Adrenal gland (tissue), 9 donors: ENCODE measurements at regions not wholly inside any gene's neighbourhood (a gene's known extent, or its start where the extent isn't known, plus 50 kb on each side); places are given as distances from the start of the nearest gene placed in this dataset.

ENCODE experiments used
- DNase-seq, 7 donors: peaks; one replicate each; pipeline ENCODE4 v3.0.0-alpha.2; 2019 to 2020
- H3K27ac ChIP-seq, 5 donors: fragments of 200-600 bp; sonication (generic) in 4 of 5; 1 replicate in 3 of 5; 2 replicates in 2 of 5; pipeline versions ENCODE4 v1.5.1 to v1.8.0; 2016 to 2020; ENCODE audit warnings: mild to moderate bottlenecking in 1 of 5
- H3K27me3 ChIP-seq: fragments of 200-600 bp; 2 replicates; pipeline ENCODE4 v1.8.0; 2021
- H3K36me3 ChIP-seq, 2 donors: fragments of 200-600 bp; replicated peaks in 1 of 2; 1 replicate in 1 of 2; 2 replicates in 1 of 2; pipeline versions ENCODE4 v1.5.1 to v1.8.0; 2018 to 2022
- H3K4me1 ChIP-seq, 2 donors: fragments of 200-600 bp; replicated peaks in 1 of 2; 1 replicate in 1 of 2; 2 replicates in 1 of 2; pipeline versions ENCODE4 v1.5.1 to v1.8.0; 2018 to 2021
- H3K4me3 ChIP-seq, 4 donors: fragments of 200-600 bp; sonication (generic) in 3 of 4; one replicate each; pipeline ENCODE4 v1.5.1; 2016 to 2018
- H3K9me3 ChIP-seq, 3 donors: fragments of 200-600 bp; sonication (generic) in 1 of 3; replicated peaks in 1 of 3; 1 replicate in 2 of 3; 2 replicates in 1 of 3; pipeline versions ENCODE4 v1.5.1 to v1.8.0; 2016 to 2021
- CTCF ChIP-seq, 6 experiments: fragments of 450-650 bp in 4 of 6; fragments of 200-600 bp in 2 of 6; sonication (generic) in 1 of 6; IDR thresholded peaks; 1 replicate in 5 of 6; 2 replicates in 1 of 6; pipeline versions ENCODE4 v1.5.1 to v1.8.0; 2016 to 2021; ENCODE audit warnings: antibody characterized with exemption in 6 of 6, mild to moderate bottlenecking in 2 of 6, moderate library complexity in 1 of 6
- POLR2A ChIP-seq, 2 donors: fragments of 450-650 bp; IDR thresholded peaks; one replicate each; pipeline ENCODE4 v1.6.1; 2017; ENCODE audit warnings: antibody characterized with exemption in 2 of 2, mild to moderate bottlenecking in 2 of 2, moderate library complexity in 1 of 2
- WGBS, 4 donors: extraction: QIAGEN DNeasy Blood & Tissue Kit in 2 of 4; methylation state at CpG; one replicate each; pipeline versions ENCODE4 v1.1.5 to v1.1.7; 2013 to 2017; 5-methylcytosine and 5-hydroxymethylcytosine counted together
- intact Hi-C, 2 donors: fragments of 100-400 bp; cut with DNase I; formaldehyde crosslinking; loops; one replicate each; pipeline versions ENCODE4 v1.14.1 to v1.15.0; 2022 to 2023
- donor health status: healthy with polysubstance abuse.
- donor health status: Bipolar disorder and iron deficiency.
- donor health status: DM: yes; HTN: yes; CAD: no.
- donor health status: DM: no; HTN: no; CAD: no.
- donor health status: DM: no; HTN: no; CAD: no.

- Histone ChIP-seq H3K36me3 (no peaks in the 10 kb centered on the region), H3K9me3 (no peaks in the 10 kb centered on the region), H3K4me3 (no peak overlapping the region), H3K27ac (no peak overlapping the region), H3K4me1 (no peaks in the 10 kb centered on the region), H3K27me3 (no peaks in the 10 kb centered on the region)
- no peak for TF ChIP-seq CTCF (IDR thresholded peaks at IDR 0.05)
- no peak for TF ChIP-seq POLR2A (IDR thresholded peaks at IDR 0.05)
- DNase-seq: no peak
- 64 to 73% (median 71%) methylated on average over 4 to 5 of the region's 5 CpGs for WGBS, 4 donors
- intact Hi-C loops: no loop called here
Measured at GRCh38 chr21:28072601-28073000, 920.1 kb downstream of the LTN1 start.

GRCh38 chr21:28069450-28069923 lies 923.2 kb downstream of the LTN1 start:
- no peak for TF ChIP-seq CTCF (IDR thresholded peaks at IDR 0.05)
- intact Hi-C loops: no loop called here

DNA sequence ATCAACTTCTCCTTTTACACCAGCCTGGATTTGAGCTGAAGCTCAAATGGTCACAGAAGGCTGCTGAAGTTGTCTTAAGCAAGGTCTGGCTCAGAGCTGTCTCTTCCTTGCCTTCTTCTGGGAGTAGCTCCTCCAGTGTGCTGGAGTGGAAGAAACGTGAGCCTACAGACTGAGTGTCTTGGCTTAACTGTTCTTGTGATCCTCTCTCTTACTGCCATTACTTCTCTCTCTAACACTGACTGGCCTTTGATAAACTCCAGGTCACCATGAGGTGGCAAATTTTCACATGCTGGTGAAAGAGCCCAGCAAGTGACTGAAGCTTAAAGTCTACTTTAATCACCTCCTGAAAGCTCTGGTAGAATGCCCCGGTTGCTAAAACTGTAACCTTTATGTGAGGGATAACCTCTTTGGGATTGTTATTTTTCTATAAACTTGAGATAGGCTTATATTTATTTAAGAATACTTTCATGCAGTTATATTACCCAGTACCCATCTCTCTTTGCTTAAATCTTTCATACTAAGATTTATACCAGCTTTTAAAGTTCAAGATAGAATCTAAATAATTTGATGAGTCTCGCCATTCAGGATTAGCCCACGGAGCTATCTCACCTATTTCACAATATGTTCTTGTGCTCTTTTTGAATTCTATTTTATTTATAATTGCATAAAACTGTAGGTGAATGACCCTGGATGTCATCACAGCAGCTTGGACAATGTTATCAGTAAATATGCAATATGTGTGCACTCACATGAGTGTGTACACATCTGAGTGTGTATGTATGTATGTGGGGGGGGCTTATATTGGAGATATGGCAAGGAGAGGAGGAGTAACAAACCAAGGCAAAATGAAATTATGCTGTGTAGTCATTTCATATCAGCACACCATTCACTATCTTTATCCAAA lies 924.0 kb downstream of the LTN1 start:
- intact Hi-C loops: no loop called here

More at GRCh38 chr21:28069450-28069923, 923.2 kb downstream of the LTN1 start:
- Histone ChIP-seq H3K9me3 (peaks cover 0 to 5% (median 0%) of the 10 kb centered on the region in 3 donors), H3K4me1 (no peaks in the 10 kb centered on the region), H3K27ac (no peak overlapping the region), H3K36me3 (no peaks in the 10 kb centered on the region), H3K27me3 (no peaks in the 10 kb centered on the region), H3K4me3 (no peak overlapping the region)
- DNase-seq: no peak
- 41 to 57% (median 56%) methylated on average over 6 of the region's 6 CpGs for WGBS, 4 donors

More for the DNA sequence above, 924.0 kb downstream of the LTN1 start:
- H3K4me3 ChIP-seq: no peak overlapping the region
- 59 to 62% (median 61%) methylated on average over 4 of the region's 4 CpGs for WGBS, 4 donors
- no peak overlapping the region for H3K27ac ChIP-seq
- no peak for DNase-seq
- H3K9me3 ChIP-seq: peaks cover 0 to 5% (median 0%) of the 10 kb centered on the region in 3 donors
- TF ChIP-seq POLR2A (IDR thresholded peaks at IDR 0.05) (no peak), CTCF (IDR thresholded peaks at IDR 0.05) (no peak)
- H3K27me3 ChIP-seq: no peaks in the 10 kb centered on the region
- no peaks in the 10 kb centered on the region for H3K36me3 ChIP-seq
- no peaks in the 10 kb centered on the region for H3K4me1 ChIP-seq
